ENCODE measurements at regions not wholly inside any gene's neighbourhood (a gene's known extent, or its start where the extent isn't known, plus 50 kb on each side); places are given as distances from the start of the nearest gene placed in this dataset.

DNA sequence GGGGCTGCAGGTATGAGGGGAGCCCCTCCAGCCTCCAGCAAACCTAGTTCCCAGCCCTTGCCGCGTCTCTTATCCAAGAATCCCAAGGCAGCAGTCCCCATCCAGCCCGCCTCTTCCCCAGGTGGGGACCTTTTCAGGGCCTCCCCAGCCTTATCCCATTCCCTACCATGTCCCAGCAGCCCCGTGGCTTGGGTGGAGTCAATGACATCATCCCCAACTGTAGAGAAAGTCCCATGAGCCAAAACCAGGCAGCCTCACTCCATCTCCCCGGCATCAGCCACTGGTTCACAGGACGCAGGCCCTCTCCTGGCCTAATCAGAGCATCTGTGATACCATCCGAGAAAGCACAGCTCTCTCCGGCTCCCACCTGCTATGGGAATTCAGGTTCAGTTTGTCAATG is 131.0 kb downstream of the NCOR2 start:
- TF ChIP-seq, protein P1, sequence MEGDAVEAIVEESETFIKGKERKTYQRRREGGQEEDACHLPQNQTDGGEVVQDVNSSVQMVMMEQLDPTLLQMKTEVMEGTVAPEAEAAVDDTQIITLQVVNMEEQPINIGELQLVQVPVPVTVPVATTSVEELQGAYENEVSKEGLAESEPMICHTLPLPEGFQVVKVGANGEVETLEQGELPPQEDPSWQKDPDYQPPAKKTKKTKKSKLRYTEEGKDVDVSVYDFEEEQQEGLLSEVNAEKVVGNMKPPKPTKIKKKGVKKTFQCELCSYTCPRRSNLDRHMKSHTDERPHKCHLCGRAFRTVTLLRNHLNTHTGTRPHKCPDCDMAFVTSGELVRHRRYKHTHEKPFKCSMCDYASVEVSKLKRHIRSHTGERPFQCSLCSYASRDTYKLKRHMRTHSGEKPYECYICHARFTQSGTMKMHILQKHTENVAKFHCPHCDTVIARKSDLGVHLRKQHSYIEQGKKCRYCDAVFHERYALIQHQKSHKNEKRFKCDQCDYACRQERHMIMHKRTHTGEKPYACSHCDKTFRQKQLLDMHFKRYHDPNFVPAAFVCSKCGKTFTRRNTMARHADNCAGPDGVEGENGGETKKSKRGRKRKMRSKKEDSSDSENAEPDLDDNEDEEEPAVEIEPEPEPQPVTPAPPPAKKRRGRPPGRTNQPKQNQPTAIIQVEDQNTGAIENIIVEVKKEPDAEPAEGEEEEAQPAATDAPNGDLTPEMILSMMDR (IDR thresholded peaks at IDR 0.05), result no peak
- TF ChIP-seq POLR2AphosphoS5 (IDR thresholded peaks at IDR 0.05; ENCODE audit: low read depth, low read length), result no peak
- no peak for TF ChIP-seq SIN3A (IDR thresholded peaks at IDR 0.05; ENCODE audit: borderline replicate concordance, insufficient read depth, low read depth, low read length)
- TF ChIP-seq, protein P2, sequence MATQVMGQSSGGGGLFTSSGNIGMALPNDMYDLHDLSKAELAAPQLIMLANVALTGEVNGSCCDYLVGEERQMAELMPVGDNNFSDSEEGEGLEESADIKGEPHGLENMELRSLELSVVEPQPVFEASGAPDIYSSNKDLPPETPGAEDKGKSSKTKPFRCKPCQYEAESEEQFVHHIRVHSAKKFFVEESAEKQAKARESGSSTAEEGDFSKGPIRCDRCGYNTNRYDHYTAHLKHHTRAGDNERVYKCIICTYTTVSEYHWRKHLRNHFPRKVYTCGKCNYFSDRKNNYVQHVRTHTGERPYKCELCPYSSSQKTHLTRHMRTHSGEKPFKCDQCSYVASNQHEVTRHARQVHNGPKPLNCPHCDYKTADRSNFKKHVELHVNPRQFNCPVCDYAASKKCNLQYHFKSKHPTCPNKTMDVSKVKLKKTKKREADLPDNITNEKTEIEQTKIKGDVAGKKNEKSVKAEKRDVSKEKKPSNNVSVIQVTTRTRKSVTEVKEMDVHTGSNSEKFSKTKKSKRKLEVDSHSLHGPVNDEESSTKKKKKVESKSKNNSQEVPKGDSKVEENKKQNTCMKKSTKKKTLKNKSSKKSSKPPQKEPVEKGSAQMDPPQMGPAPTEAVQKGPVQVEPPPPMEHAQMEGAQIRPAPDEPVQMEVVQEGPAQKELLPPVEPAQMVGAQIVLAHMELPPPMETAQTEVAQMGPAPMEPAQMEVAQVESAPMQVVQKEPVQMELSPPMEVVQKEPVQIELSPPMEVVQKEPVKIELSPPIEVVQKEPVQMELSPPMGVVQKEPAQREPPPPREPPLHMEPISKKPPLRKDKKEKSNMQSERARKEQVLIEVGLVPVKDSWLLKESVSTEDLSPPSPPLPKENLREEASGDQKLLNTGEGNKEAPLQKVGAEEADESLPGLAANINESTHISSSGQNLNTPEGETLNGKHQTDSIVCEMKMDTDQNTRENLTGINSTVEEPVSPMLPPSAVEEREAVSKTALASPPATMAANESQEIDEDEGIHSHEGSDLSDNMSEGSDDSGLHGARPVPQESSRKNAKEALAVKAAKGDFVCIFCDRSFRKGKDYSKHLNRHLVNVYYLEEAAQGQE (IDR thresholded peaks at IDR 0.05; ENCODE audit: insufficient read depth in 1 of 2, low read depth in 2 of 2, low read length in 1 of 2), result no peak

Data from Panc1 (cell line).